Kidney (tissue), 13 donors: ENCODE measurements at regions not wholly inside any gene's neighbourhood (a gene's known extent, or its start where the extent isn't known, plus 50 kb on each side); places are given as distances from the start of the nearest gene placed in this dataset.

Source experiments
- DNase-seq, 5 donors: peaks; one replicate each; pipeline ENCODE4 v3.0.0-alpha.2; 2013 to 2020
- FAIRE-seq: peaks from 2 replicates; lab custom pipeline; 2012; peaks lifted over from hg19 to GRCh38; lab: Jason Lieb, UNC
- H3K27ac ChIP-seq, 2 donors: one replicate each; pipeline ENCODE4 v1.7.0; 2013; ENCODE audit warnings: low read depth in 2 of 2, low read length in 2 of 2, inconsistent platforms in 1 of 2
- H3K27me3 ChIP-seq: one replicate; pipeline ENCODE4 v1.7.1; 2013; ENCODE audit warnings: low read length, inconsistent platforms; ENCODE audit not compliant: control insufficient read depth, insufficient read depth
- H3K36me3 ChIP-seq, 3 donors: one replicate each; pipeline versions ENCODE4 v1.7.0 to v1.7.1; 2013; ENCODE audit warnings: low read length in 3 of 3, control low read depth in 1 of 3, inconsistent platforms in 1 of 3; ENCODE audit not compliant: insufficient read depth in 3 of 3, control insufficient read depth in 2 of 3
- H3K4me1 ChIP-seq, 3 donors: one replicate each; pipeline versions ENCODE4 v1.7.0 to v1.7.1; 2013; ENCODE audit warnings: low read length in 3 of 3, inconsistent platforms in 1 of 3, low read depth in 1 of 3; ENCODE audit not compliant: control insufficient read depth in 2 of 3, insufficient read depth in 2 of 3
- H3K4me3 ChIP-seq, 3 donors: one replicate each; pipeline versions ENCODE4 v1.7.0 to v1.8.1; 2013; ENCODE audit warnings: low read length in 3 of 3, control low read depth in 1 of 3, inconsistent platforms in 1 of 3
- H3K9ac ChIP-seq, 3 donors: one replicate each; pipeline versions ENCODE4 v1.7.0 to v1.7.1; 2013; ENCODE audit warnings: low read length in 3 of 3, control low read depth in 1 of 3, inconsistent platforms in 1 of 3
- H3K9me3 ChIP-seq, 3 donors: one replicate each; pipeline versions ENCODE4 v1.7.0 to v1.7.1; 2013; ENCODE audit warnings: low read length in 3 of 3, control low read depth in 1 of 3, inconsistent platforms in 1 of 3; ENCODE audit not compliant: control insufficient read depth in 2 of 3, insufficient read depth in 1 of 3
- CTCF ChIP-seq: IDR thresholded peaks from 3 replicates; pipeline ENCODE4 v1.5.1; 2012; ENCODE audit warnings: mild to moderate bottlenecking, moderate library complexity, borderline replicate concordance; ENCODE audit not compliant: insufficient read depth; ENCODE audit errors: extremely low read depth
- intact Hi-C: fragments of 100-400 bp; cut with DNase I; formaldehyde crosslinking; loops from one replicate; pipeline ENCODE4 v1.11.1; 2022
- donor health status: control.
- donor health status: control.
- donor health status: control.
- donor health status: control.
- donor health status: control.
- donor health status: DM: yes; HTN: yes; CAD: no.
- donor health status: Normal renal cell carcinoma (clear cell type).

- FAIRE-seq (no peak), DNase-seq (no peak)
- no peak overlapping the region for H3K9ac ChIP-seq
- no peaks in the 10 kb centered on the region for H3K36me3 ChIP-seq
- H3K4me1 ChIP-seq = peaks cover 0 to 24% (median 12%) of the 10 kb centered on the region in 3 donors
- TF ChIP-seq CTCF = no peak
- no peaks in the 10 kb centered on the region for H3K27me3 ChIP-seq
- no peak overlapping the region for H3K27ac ChIP-seq
- no peaks in the 10 kb centered on the region for H3K9me3 ChIP-seq
- no peak overlapping the region for H3K4me3 ChIP-seq
- intact Hi-C loops = no loop called here
Measured at GRCh38 chr16:85199069-85199725, 86.9 kb upstream of the CIBAR2 start.

GRCh38 chr16:85199880-85200279, 87.6 kb upstream of the CIBAR2 start:
- intact Hi-C loops = no loop called here
- no peak for DNase-seq
- Histone ChIP-seq H3K9ac (no peak overlapping the region), H3K4me1 (peaks cover 0 to 24% (median 12%) of the 10 kb centered on the region in 3 donors), H3K4me3 (no peak overlapping the region), H3K27me3 (no peaks in the 10 kb centered on the region), H3K9me3 (no peaks in the 10 kb centered on the region), H3K36me3 (no peaks in the 10 kb centered on the region), H3K27ac (no peak overlapping the region)
- no peak for FAIRE-seq
- TF ChIP-seq CTCF = no peak

GRCh38 chr16:85200471-85201278, 88.4 kb upstream of the CIBAR2 start:
- Histone ChIP-seq H3K4me3 (no peak overlapping the region), H3K9me3 (no peaks in the 10 kb centered on the region), H3K36me3 (no peaks in the 10 kb centered on the region), H3K27ac (no peak overlapping the region), H3K27me3 (no peaks in the 10 kb centered on the region), H3K9ac (no peak overlapping the region), H3K4me1 (peaks cover 0 to 26% (median 12%) of the 10 kb centered on the region in 3 donors)
- intact Hi-C loops = no loop called here
- no peak for FAIRE-seq
- no peak for DNase-seq
- TF ChIP-seq CTCF = no peak
